Glutamatergic neuron (in vitro differentiated cells): ENCODE measurements at regions not wholly inside any gene's neighbourhood (a gene's known extent, or its start where the extent isn't known, plus 50 kb on each side); places are given as distances from the start of the nearest gene placed in this dataset.
"Not testable (repeated sequence)": the region's sequence is repeated elsewhere in the genome, so short reads cannot be mapped to it uniquely, and the experiment has no call there.

ENCODE experiments used
- DNase-seq: peaks from one replicate; pipeline ENCODE4 v3.0.0; 2022
- H3K27ac Mint-ChIP-seq: one replicate; pipeline ENCODE4 v1.8.0; 2020; ENCODE audit warnings: mild to moderate bottlenecking, mixed read lengths, inconsistent platforms; ENCODE audit not compliant: unreplicated experiment
- H3K27me3 Mint-ChIP-seq: one replicate; pipeline ENCODE4 v1.8.0; 2020; ENCODE audit warnings: mild to moderate bottlenecking, moderate library complexity, mixed read lengths, inconsistent platforms; ENCODE audit not compliant: unreplicated experiment
- H3K36me3 Mint-ChIP-seq: one replicate; pipeline ENCODE4 v1.8.0; 2020; ENCODE audit warnings: mild to moderate bottlenecking, mixed read lengths, inconsistent platforms; ENCODE audit not compliant: unreplicated experiment
- H3K4me1 Mint-ChIP-seq: one replicate; pipeline ENCODE4 v1.8.0; 2020; ENCODE audit warnings: mild to moderate bottlenecking, low read depth, mixed read lengths, inconsistent platforms; ENCODE audit not compliant: unreplicated experiment
- H3K4me3 Mint-ChIP-seq: one replicate; pipeline ENCODE4 v1.8.0; 2020; ENCODE audit warnings: mild to moderate bottlenecking, mixed read lengths, inconsistent platforms; ENCODE audit not compliant: unreplicated experiment
- H3K9me3 Mint-ChIP-seq: one replicate; pipeline ENCODE4 v1.8.0; 2020; ENCODE audit warnings: mild to moderate bottlenecking, moderate library complexity, mixed read lengths, inconsistent platforms; ENCODE audit not compliant: unreplicated experiment
- TF ChIP-seq, protein P1 (sequence below): fragments of 200-600 bp; sonication (generic); IDR thresholded peaks from one replicate; pipeline ENCODE4 v1.5.0; 2021; ENCODE audit not compliant: partially characterized antibody, unreplicated experiment

DNA sequence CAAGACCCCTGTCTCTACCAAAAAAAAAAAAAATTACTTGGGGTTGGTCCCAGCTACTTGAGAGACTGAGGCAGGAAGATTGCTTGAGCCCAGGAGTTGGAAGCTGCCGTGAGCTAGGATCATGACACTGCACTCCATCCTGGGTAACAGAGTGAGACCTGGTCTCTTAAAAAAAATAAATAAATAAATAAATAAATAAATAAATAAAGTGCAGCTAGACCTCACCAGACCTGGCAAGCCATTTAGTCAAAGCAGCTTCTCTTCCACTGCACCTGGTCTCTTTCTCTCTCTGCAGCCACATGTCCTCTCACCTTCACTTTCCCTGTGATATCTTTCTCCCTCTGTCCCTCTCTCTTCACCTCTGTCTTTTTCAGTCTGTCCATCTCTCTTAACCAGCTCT, 75.2 kb upstream of the CHCHD3 start:
- Mint-ChIP-seq H3K27me3 (no peaks in the 10 kb centered on the region), H3K36me3 (no peaks in the 10 kb centered on the region), H3K27ac (no peak overlapping the region), H3K4me1 (no peaks in the 10 kb centered on the region), H3K9me3 (peaks cover 2% of the 10 kb centered on the region), H3K4me3 (no peak overlapping the region)
- no peak for DNase-seq
- TF ChIP-seq, protein P1, sequence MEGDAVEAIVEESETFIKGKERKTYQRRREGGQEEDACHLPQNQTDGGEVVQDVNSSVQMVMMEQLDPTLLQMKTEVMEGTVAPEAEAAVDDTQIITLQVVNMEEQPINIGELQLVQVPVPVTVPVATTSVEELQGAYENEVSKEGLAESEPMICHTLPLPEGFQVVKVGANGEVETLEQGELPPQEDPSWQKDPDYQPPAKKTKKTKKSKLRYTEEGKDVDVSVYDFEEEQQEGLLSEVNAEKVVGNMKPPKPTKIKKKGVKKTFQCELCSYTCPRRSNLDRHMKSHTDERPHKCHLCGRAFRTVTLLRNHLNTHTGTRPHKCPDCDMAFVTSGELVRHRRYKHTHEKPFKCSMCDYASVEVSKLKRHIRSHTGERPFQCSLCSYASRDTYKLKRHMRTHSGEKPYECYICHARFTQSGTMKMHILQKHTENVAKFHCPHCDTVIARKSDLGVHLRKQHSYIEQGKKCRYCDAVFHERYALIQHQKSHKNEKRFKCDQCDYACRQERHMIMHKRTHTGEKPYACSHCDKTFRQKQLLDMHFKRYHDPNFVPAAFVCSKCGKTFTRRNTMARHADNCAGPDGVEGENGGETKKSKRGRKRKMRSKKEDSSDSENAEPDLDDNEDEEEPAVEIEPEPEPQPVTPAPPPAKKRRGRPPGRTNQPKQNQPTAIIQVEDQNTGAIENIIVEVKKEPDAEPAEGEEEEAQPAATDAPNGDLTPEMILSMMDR: no peak

DNA sequence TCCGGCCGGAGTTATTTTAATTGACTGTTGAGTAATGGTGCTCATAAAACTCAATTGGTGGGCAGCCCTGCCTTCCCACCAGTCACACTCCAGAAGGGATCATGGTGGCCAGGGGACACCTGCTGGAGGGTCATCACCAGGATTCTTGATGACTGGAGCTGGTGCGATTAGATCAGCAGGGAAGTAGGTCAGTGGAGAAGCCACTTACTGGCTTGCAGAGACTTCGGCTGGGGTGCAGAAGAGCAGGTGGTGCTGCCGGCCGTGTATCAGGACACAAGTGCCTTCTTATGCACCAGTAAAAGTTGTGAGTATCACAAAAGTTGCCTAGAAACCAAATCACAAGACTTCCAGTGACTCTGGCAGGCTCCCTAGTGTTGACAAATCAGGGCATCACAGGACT, 82.6 kb upstream of the CHCHD3 start:
- no peaks in the 10 kb centered on the region for H3K27me3 Mint-ChIP-seq
- no peaks in the 10 kb centered on the region for H3K4me1 Mint-ChIP-seq
- no peaks in the 10 kb centered on the region for H3K36me3 Mint-ChIP-seq
- H3K27ac Mint-ChIP-seq: no peak overlapping the region
- no peak overlapping the region for H3K4me3 Mint-ChIP-seq
- no peak for DNase-seq
- TF ChIP-seq, protein P1: no peak
- no peaks in the 10 kb centered on the region for H3K9me3 Mint-ChIP-seq

DNA sequence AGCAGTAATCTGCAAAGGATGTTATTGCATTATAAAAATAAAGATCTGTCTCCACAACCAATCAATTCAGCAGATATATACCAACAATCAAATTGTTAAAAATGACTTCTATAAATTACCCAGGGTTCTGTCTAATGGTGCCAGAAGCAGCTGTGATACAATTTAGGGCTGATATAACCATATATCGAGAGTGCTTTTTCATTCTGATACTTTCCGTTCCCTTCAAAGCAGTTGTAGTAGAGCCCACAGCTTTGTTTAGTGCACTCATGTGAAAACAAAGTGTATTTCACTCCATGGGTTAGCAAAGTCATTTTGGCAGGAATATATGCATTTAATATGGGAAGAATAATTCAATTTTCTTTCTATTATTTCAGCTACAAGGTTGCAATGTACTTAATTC, 83.1 kb upstream of the CHCHD3 start:
- H3K27ac Mint-ChIP-seq: no peak overlapping the region
- no peaks in the 10 kb centered on the region for H3K36me3 Mint-ChIP-seq
- H3K27me3 Mint-ChIP-seq: no peaks in the 10 kb centered on the region
- no peak for DNase-seq
- H3K9me3 Mint-ChIP-seq: peaks cover 2% of the 10 kb centered on the region
- H3K4me3 Mint-ChIP-seq: no peak overlapping the region
- TF ChIP-seq, protein P1: no peak
- no peaks in the 10 kb centered on the region for H3K4me1 Mint-ChIP-seq

DNA sequence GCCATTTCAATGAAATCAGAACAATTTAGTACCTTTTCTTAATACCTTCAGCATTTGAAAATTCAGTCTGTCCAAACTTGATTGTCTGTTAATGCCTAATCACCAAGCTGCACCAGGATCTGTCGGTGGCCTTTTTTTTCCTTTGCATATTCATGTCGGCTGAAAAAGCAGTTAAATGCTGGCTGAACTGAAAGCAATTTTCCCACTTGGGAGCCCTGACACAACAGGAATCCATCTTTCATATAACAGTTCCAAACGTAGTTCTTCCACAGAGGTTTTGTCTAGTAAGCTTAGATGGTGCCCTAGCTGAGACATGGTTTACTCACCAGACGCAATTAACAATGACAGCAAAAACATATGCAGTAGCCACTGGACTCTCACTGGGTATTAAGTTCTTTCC, 83.6 kb upstream of the CHCHD3 start:
- no peaks in the 10 kb centered on the region for H3K36me3 Mint-ChIP-seq
- TF ChIP-seq, protein P1: no peak
- no peaks in the 10 kb centered on the region for H3K27me3 Mint-ChIP-seq
- H3K9me3 Mint-ChIP-seq: peaks cover 2% of the 10 kb centered on the region
- H3K27ac Mint-ChIP-seq: no peak overlapping the region
- H3K4me1 Mint-ChIP-seq: no peaks in the 10 kb centered on the region
- DNase-seq: no peak
- H3K4me3 Mint-ChIP-seq: no peak overlapping the region

DNA sequence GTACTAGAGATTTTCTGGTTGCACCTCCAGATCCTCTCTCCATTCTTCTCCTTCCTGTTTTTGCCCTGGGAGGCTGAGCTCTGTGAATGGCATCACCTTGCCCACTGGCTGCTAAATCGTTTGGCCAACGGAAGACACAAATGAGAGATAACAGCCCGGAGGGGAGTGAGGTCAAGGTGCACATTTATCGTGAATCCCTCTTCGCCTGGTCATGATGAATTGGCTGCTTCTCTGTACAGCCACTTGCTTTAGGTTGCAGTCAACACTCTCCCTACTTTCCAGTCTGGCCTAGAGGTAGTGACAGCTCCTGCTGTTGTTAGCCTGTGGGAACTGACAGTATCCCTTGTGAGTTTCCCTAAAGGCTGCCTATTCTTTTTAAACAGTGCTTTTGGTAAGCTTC, 85.4 kb upstream of the CHCHD3 start:
- Mint-ChIP-seq H3K27me3 (no peaks in the 10 kb centered on the region), H3K9me3 (peaks cover 2% of the 10 kb centered on the region), H3K27ac (no peak overlapping the region), H3K36me3 (no peaks in the 10 kb centered on the region), H3K4me3 (no peak overlapping the region), H3K4me1 (no peaks in the 10 kb centered on the region)
- no peak for DNase-seq
- TF ChIP-seq, protein P1: no peak

DNA sequence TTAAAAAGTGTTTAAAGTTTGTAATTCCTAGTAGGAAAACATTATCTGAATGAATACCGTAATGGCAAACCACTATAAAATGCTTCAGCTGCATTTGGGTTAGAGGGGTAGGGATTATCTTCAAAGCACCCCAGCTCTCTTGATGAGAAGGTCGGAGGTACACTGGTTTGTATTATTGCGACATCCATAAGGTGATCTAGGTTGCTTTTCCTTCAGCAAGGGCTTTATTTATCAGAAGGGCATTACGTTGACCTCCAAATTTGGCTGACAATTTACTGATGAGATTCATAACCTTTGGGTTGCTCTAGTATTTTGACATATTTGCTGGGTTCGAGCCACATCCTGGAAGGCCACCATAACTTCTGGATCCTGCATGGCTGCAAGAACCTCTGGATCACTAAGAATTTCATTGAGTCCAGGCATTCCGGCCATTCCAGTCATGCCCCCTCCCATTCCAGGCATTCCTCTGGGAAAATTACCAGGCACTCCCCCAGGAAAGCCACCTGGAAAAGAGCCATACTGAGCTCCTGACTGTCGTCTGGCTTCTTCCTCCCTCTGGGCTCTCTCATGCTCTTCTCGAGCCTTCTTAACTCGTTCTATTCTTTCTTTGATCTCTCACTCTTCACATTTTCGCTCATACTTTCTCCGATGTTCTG, 83.6 kb upstream of the EXOC4 start:
- H3K4me1 Mint-ChIP-seq, H3K9me3 Mint-ChIP-seq, H3K4me3 Mint-ChIP-seq, H3K27me3 Mint-ChIP-seq, H3K36me3 Mint-ChIP-seq, DNase-seq, H3K27ac Mint-ChIP-seq: not testable (repeated sequence)

DNA sequence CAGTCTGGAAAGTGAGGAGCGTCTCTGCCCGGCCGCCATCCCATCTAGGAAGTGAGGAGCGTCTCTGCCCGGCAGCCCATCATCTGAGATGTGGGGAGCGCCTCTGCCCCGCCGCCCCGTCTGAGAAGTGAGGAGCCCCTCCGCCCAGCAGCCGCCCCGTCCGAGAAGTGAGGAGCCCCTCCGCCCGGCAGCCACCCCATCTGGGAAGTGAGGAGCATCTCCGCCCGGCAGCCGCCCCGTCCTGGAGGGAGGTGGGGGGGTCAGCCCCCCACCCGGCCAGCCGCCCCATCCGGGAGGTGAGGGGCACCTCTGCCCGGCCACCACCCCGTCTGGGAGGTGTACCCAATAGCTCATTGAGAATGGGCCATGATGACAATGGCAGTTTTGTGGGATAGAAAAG, 75.4 kb upstream of the EXOC4 start:
- H3K4me3 Mint-ChIP-seq, DNase-seq, H3K4me1 Mint-ChIP-seq, H3K27ac Mint-ChIP-seq, H3K9me3 Mint-ChIP-seq, H3K27me3 Mint-ChIP-seq: not testable (repeated sequence)
- H3K36me3 Mint-ChIP-seq: peaks cover 11% of the 10 kb centered on the region
